Liver (tissue), 8 donors: ENCODE measurements at regions not wholly inside any gene's neighbourhood (a gene's known extent, or its start where the extent isn't known, plus 50 kb on each side); places are given as distances from the start of the nearest gene placed in this dataset.

Source experiments
- DNase-seq: peaks from one replicate; pipeline ENCODE4 v3.0.0-alpha.2; 2017; ENCODE audit warnings: low spot score
- H3K27ac ChIP-seq, 2 donors: one replicate each; pipeline ENCODE4 v1.7.0; 2013; ENCODE audit warnings: inconsistent platforms in 2 of 2, low read length in 2 of 2, control low read depth in 1 of 2, low read depth in 1 of 2, mild to moderate bottlenecking in 1 of 2
- H3K27me3 ChIP-seq, 4 donors: one replicate each; pipeline versions ENCODE4 v1.6.1 to v1.7.0; 2013; ENCODE audit warnings: low read length in 3 of 4, inconsistent platforms in 1 of 4, mild to moderate bottlenecking in 1 of 4, moderate library complexity in 1 of 4; ENCODE audit not compliant: control insufficient read depth in 4 of 4, insufficient read depth in 4 of 4
- H3K36me3 ChIP-seq, 4 donors: one replicate each; pipeline versions ENCODE4 v1.6.1 to v1.7.0; 2013; ENCODE audit warnings: low read length in 3 of 4, mild to moderate bottlenecking in 3 of 4, low read depth in 1 of 4, moderate library complexity in 1 of 4; ENCODE audit not compliant: control insufficient read depth in 4 of 4, insufficient read depth in 3 of 4
- H3K4me1 ChIP-seq, 4 donors: one replicate each; pipeline versions ENCODE4 v1.6.1 to v1.7.0; 2013; ENCODE audit warnings: low read length in 3 of 4, mild to moderate bottlenecking in 3 of 4, moderate library complexity in 1 of 4; ENCODE audit not compliant: control insufficient read depth in 4 of 4, insufficient read depth in 4 of 4
- H3K4me3 ChIP-seq, 3 donors: one replicate each; pipeline versions ENCODE4 v1.6.1 to v1.7.0; 2013; ENCODE audit warnings: low read length in 3 of 3, control low read depth in 1 of 3, low read depth in 1 of 3, mild to moderate bottlenecking in 1 of 3
- H3K9ac ChIP-seq, 2 donors: one replicate each; pipeline ENCODE4 v1.7.0; 2013; ENCODE audit warnings: low read length in 2 of 2, mild to moderate bottlenecking in 2 of 2, moderate library complexity in 2 of 2, control low read depth in 1 of 2, low read depth in 1 of 2
- H3K9me3 ChIP-seq, 4 donors: one replicate each; pipeline versions ENCODE4 v1.6.1 to v1.7.0; 2013; ENCODE audit warnings: low read length in 3 of 4; ENCODE audit not compliant: control insufficient read depth in 4 of 4
- EGR1 ChIP-seq, 2 donors: IDR thresholded peaks; 2 replicates each; pipeline ENCODE4 v1.6.1; 2016 to 2018; ENCODE audit warnings: antibody characterized with exemption in 2 of 2, low read depth in 2 of 2
- FOXA1 ChIP-seq: IDR thresholded peaks from 2 replicates; pipeline ENCODE4 v1.6.1; 2016; ENCODE audit warnings: antibody characterized with exemption
- FOXA2 ChIP-seq: IDR thresholded peaks from 2 replicates; pipeline ENCODE4 v1.6.1; 2016; ENCODE audit warnings: antibody characterized with exemption
- GABPA ChIP-seq, 2 donors: IDR thresholded peaks in 1 of 2; conservative IDR thresholded peaks in 1 of 2; 2 replicates each; pipeline ENCODE4 v1.6.1; 2016; ENCODE audit warnings: antibody characterized with exemption in 2 of 2, mild to moderate bottlenecking in 1 of 2, moderate library complexity in 1 of 2
- HNF4A ChIP-seq, 2 donors: conservative IDR thresholded peaks; 2 replicates each; pipeline ENCODE4 v1.6.1; 2016; ENCODE audit warnings: antibody characterized with exemption in 2 of 2, mild to moderate bottlenecking in 2 of 2
- HNF4G ChIP-seq: IDR thresholded peaks from 2 replicates; pipeline ENCODE4 v1.6.1; 2016; ENCODE audit warnings: antibody characterized with exemption
- JUND ChIP-seq, 2 donors: IDR thresholded peaks; 2 replicates each; pipeline ENCODE4 v1.6.1; 2016; ENCODE audit warnings: antibody characterized with exemption in 2 of 2
- NR2F2 ChIP-seq: IDR thresholded peaks from 2 replicates; pipeline ENCODE4 v1.6.1; 2016; ENCODE audit warnings: antibody characterized with exemption
- RAD21 ChIP-seq, 2 donors: IDR thresholded peaks; 2 replicates each; pipeline ENCODE4 v1.6.1; 2016; ENCODE audit warnings: antibody characterized with exemption in 2 of 2, mild to moderate bottlenecking in 2 of 2
- RXRA ChIP-seq, 2 donors: IDR thresholded peaks; 2 replicates each; pipeline ENCODE4 v1.6.1; 2017 to 2018; ENCODE audit warnings: antibody characterized with exemption in 2 of 2, mild to moderate bottlenecking in 1 of 2
- SP1 ChIP-seq: IDR thresholded peaks from 2 replicates; pipeline ENCODE4 v1.6.1; 2018; ENCODE audit warnings: antibody characterized with exemption, mild to moderate bottlenecking
- TAF1 ChIP-seq: conservative IDR thresholded peaks from 2 replicates; pipeline ENCODE4 v1.6.1; 2016; ENCODE audit warnings: antibody characterized with exemption, mild to moderate bottlenecking
- YY1 ChIP-seq: IDR thresholded peaks from 2 replicates; pipeline ENCODE4 v1.6.1; 2016; ENCODE audit warnings: antibody characterized with exemption, mild to moderate bottlenecking
- WGBS: extraction: QIAGEN DNeasy Blood & Tissue Kit; methylation state at CpG from one replicate; pipeline ENCODE4 v1.1.7; 2013; 5-methylcytosine and 5-hydroxymethylcytosine counted together
- TF ChIP-seq, protein P1 (sequence below): IDR thresholded peaks from 2 replicates; pipeline ENCODE4 v1.6.1; 2016; ENCODE audit warnings: antibody characterized with exemption
- TF ChIP-seq, protein P2 (sequence below): IDR thresholded peaks from 2 replicates; pipeline ENCODE4 v1.6.1; 2016; ENCODE audit warnings: antibody characterized with exemption
- TF ChIP-seq, protein P3 (sequence below): IDR thresholded peaks from 2 replicates; pipeline ENCODE4 v1.6.1; 2016; ENCODE audit warnings: antibody characterized with exemption
- TF ChIP-seq, protein P4 (sequence below): IDR thresholded peaks from 2 replicates; pipeline ENCODE4 v1.6.1; 2016; ENCODE audit warnings: antibody characterized with exemption, mild to moderate bottlenecking
- TF ChIP-seq, protein P5 (sequence below): fragments of 150-350 bp; IDR thresholded peaks from 2 replicates; pipeline ENCODE4 v1.5.1; 2017; ENCODE audit warnings: improper control_type of control experiment, low read depth, low read length; ENCODE audit not compliant: missing input control
- donor health status: healthy.
- donor health status: healthy.
- donor health status: healthy.
- donor health status: healthy.
- donor health status: healthy.

DNA sequence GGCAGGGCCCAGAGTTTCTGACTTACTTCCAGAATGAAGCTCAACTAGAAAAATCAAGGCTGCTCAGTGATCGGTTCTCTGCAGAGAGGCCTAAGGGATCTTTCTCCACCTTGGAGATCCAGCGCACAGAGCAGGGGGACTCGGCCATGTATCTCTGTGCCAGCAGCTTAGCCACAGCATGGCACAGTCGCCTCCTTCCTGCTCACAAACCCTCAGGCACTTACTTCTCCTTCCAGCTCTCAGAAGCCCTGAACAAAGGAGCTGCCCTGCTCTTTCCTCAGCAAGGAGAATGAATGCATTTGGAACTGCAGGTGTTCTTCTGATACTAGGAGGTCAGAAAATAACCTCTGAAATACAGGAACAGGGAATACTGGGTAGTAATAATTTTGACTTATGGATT lies 219.7 kb upstream of the PRSS1 start:
- peaks cover 0 to 27% (median under 1%) of the 10 kb centered on the region in 4 donors for H3K27me3 ChIP-seq
- DNase-seq = no peak
- no peaks in the 10 kb centered on the region for H3K4me1 ChIP-seq
- H3K36me3 ChIP-seq = no peaks in the 10 kb centered on the region
- TF ChIP-seq FOXA2 (no peak), FOXA1 (no peak), NR2F2 (no peak), HNF4A (conservative IDR thresholded peaks at IDR 0.05) (no peak), EGR1 (IDR thresholded peaks at IDR 0.05; ENCODE audit: low read depth in 2 of 2) (no peak), SP1 (no peak), GABPA (IDR thresholded peaks at IDR 0.05 in 1 of 2, conservative IDR thresholded peaks at IDR 0.05 in 1 of 2) (no peak), JUND (IDR thresholded peaks at IDR 0.05) (no peak), RAD21 (IDR thresholded peaks at IDR 0.05) (no peak), HNF4G (no peak), RXRA (IDR thresholded peaks at IDR 0.05) (no peak), TAF1 (no peak), YY1 (no peak)
- TF ChIP-seq, protein P1, sequence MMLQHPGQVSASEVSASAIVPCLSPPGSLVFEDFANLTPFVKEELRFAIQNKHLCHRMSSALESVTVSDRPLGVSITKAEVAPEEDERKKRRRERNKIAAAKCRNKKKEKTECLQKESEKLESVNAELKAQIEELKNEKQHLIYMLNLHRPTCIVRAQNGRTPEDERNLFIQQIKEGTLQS = no peak
- TF ChIP-seq, protein P2, sequence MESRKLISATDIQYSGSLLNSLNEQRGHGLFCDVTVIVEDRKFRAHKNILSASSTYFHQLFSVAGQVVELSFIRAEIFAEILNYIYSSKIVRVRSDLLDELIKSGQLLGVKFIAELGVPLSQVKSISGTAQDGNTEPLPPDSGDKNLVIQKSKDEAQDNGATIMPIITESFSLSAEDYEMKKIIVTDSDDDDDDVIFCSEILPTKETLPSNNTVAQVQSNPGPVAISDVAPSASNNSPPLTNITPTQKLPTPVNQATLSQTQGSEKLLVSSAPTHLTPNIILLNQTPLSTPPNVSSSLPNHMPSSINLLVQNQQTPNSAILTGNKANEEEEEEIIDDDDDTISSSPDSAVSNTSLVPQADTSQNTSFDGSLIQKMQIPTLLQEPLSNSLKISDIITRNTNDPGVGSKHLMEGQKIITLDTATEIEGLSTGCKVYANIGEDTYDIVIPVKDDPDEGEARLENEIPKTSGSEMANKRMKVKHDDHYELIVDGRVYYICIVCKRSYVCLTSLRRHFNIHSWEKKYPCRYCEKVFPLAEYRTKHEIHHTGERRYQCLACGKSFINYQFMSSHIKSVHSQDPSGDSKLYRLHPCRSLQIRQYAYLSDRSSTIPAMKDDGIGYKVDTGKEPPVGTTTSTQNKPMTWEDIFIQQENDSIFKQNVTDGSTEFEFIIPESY = no peak
- TF ChIP-seq, protein P3, sequence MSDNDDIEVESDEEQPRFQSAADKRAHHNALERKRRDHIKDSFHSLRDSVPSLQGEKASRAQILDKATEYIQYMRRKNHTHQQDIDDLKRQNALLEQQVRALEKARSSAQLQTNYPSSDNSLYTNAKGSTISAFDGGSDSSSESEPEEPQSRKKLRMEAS = no peak
- TF ChIP-seq, protein P4, sequence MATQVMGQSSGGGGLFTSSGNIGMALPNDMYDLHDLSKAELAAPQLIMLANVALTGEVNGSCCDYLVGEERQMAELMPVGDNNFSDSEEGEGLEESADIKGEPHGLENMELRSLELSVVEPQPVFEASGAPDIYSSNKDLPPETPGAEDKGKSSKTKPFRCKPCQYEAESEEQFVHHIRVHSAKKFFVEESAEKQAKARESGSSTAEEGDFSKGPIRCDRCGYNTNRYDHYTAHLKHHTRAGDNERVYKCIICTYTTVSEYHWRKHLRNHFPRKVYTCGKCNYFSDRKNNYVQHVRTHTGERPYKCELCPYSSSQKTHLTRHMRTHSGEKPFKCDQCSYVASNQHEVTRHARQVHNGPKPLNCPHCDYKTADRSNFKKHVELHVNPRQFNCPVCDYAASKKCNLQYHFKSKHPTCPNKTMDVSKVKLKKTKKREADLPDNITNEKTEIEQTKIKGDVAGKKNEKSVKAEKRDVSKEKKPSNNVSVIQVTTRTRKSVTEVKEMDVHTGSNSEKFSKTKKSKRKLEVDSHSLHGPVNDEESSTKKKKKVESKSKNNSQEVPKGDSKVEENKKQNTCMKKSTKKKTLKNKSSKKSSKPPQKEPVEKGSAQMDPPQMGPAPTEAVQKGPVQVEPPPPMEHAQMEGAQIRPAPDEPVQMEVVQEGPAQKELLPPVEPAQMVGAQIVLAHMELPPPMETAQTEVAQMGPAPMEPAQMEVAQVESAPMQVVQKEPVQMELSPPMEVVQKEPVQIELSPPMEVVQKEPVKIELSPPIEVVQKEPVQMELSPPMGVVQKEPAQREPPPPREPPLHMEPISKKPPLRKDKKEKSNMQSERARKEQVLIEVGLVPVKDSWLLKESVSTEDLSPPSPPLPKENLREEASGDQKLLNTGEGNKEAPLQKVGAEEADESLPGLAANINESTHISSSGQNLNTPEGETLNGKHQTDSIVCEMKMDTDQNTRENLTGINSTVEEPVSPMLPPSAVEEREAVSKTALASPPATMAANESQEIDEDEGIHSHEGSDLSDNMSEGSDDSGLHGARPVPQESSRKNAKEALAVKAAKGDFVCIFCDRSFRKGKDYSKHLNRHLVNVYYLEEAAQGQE = no peak
- TF ChIP-seq, protein P5, sequence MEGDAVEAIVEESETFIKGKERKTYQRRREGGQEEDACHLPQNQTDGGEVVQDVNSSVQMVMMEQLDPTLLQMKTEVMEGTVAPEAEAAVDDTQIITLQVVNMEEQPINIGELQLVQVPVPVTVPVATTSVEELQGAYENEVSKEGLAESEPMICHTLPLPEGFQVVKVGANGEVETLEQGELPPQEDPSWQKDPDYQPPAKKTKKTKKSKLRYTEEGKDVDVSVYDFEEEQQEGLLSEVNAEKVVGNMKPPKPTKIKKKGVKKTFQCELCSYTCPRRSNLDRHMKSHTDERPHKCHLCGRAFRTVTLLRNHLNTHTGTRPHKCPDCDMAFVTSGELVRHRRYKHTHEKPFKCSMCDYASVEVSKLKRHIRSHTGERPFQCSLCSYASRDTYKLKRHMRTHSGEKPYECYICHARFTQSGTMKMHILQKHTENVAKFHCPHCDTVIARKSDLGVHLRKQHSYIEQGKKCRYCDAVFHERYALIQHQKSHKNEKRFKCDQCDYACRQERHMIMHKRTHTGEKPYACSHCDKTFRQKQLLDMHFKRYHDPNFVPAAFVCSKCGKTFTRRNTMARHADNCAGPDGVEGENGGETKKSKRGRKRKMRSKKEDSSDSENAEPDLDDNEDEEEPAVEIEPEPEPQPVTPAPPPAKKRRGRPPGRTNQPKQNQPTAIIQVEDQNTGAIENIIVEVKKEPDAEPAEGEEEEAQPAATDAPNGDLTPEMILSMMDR = no peak
- no peak overlapping the region for H3K4me3 ChIP-seq
- no peak overlapping the region for H3K27ac ChIP-seq
- no peaks in the 10 kb centered on the region for H3K9me3 ChIP-seq
- no peak overlapping the region for H3K9ac ChIP-seq
- WGBS = 75% methylated on average over 4 of the region's 4 CpGs
